Vagina (tissue), 2 donors: ENCODE measurements at regions not wholly inside any gene's neighbourhood (a gene's known extent, or its start where the extent isn't known, plus 50 kb on each side); places are given as distances from the start of the nearest gene placed in this dataset.

Source experiments
- DNase-seq, 2 donors: peaks; one replicate each; pipeline ENCODE4 v3.0.0-alpha.2; 2017; ENCODE audit errors: extremely low spot score in 2 of 2
- H3K27ac ChIP-seq: fragments of 200-600 bp; sonication (generic); one replicate; pipeline ENCODE4 v1.5.1; 2019
- H3K27me3 ChIP-seq: fragments of 200-600 bp; sonication (generic); one replicate; pipeline ENCODE4 v1.5.1; 2019
- H3K36me3 ChIP-seq, 2 donors: fragments of 200-600 bp; sonication (generic); one replicate each; pipeline ENCODE4 v1.5.1; 2017 to 2019
- H3K4me1 ChIP-seq: fragments of 200-600 bp; sonication (generic); one replicate; pipeline ENCODE4 v1.5.1; 2019
- H3K4me3 ChIP-seq, 2 donors: fragments of 200-600 bp; sonication (generic); 1 replicate in 1 of 2; 2 replicates in 1 of 2; pipeline ENCODE4 v1.5.1; 2016 to 2019
- H3K9me3 ChIP-seq: fragments of 200-600 bp; sonication (generic); one replicate; pipeline ENCODE4 v1.5.1; 2019
- CTCF ChIP-seq, 3 experiments: fragments of 450-650 bp in 2 of 3; fragments of 200-600 bp in 1 of 3; sonication (generic) in 1 of 3; IDR thresholded peaks; one replicate each; pipeline ENCODE4 v1.5.1; 2017 to 2019; ENCODE audit warnings: antibody characterized with exemption in 3 of 3, mild to moderate bottlenecking in 2 of 3, moderate library complexity in 2 of 3
- POLR2A ChIP-seq, 2 donors: fragments of 450-650 bp; IDR thresholded peaks; one replicate each; pipeline ENCODE4 v1.6.1; 2017; ENCODE audit warnings: antibody characterized with exemption in 2 of 2, mild to moderate bottlenecking in 2 of 2, moderate library complexity in 2 of 2
- POLR2AphosphoS5 ChIP-seq, 2 donors: sonication (generic); formaldehyde crosslinking; IDR thresholded peaks; one replicate each; pipeline ENCODE4 v1.9.0; 2017; ENCODE audit warnings: antibody characterized with exemption in 2 of 2, mild to moderate bottlenecking in 2 of 2, low read depth in 1 of 2; ENCODE audit not compliant: insufficient read depth in 1 of 2
- intact Hi-C: fragments of 100-400 bp; cut with DNase I; formaldehyde crosslinking; loops from one replicate; pipeline ENCODE4 v1.15.1; 2023

- intact Hi-C loops = no loop called here
Observed at GRCh38 chr2:122927197-122927596, 1097.9 kb upstream of the CNTNAP5 start.

DNA sequence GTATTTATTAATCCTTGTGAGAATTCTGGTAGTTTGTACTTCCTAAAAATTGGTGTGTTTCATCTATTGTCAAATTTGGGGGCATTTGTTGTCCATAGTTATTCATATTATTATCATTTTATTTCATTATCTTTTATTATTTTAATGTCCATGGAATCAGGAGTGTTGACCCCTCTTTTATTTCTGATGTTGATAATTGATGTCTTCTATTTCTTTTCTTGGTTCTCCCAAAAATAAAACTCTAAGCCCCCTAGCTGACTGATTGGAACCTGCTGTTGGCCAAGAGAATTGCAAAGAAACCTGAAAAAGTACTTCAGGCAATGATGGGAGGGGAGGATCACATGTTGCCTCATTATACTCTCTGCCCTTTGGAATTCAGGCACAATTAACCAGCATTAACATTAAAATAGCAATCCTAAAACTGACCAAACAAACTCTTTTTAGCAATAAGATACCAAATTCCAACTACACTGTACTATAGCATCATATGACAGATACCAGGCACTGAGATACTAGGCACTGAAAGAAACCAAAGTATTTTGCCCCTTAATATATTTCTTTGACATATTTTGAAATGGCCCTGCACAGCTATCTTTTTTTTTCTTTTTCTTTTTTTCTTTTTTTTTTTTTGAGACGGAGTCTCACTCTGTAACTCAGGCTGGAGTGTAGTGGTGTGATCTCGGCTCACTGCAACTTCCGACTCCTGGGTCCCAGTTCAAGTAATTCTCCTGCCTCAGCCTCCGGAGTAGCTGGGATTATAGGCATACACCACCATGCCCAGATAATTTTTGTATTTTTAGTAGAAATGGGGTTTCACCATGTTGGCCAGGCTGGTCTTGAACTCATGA is 1097.2 kb upstream of the CNTNAP5 start:
- H3K27ac ChIP-seq = no peak overlapping the region
- TF ChIP-seq CTCF (IDR thresholded peaks at IDR 0.05) (no peak), POLR2A (IDR thresholded peaks at IDR 0.05) (no peak), POLR2AphosphoS5 (IDR thresholded peaks at IDR 0.05; ENCODE audit: insufficient read depth in 1 of 2, low read depth in 1 of 2) (no peak)
- no peaks in the 10 kb centered on the region for H3K4me1 ChIP-seq
- DNase-seq = no peak
- no peaks in the 10 kb centered on the region for H3K36me3 ChIP-seq
- no peaks in the 10 kb centered on the region for H3K9me3 ChIP-seq
- no peak overlapping the region for H3K4me3 ChIP-seq
- no peaks in the 10 kb centered on the region for H3K27me3 ChIP-seq
- intact Hi-C loops = no loop called here

More at GRCh38 chr2:122927197-122927596, 1097.9 kb upstream of the CNTNAP5 start:
- Histone ChIP-seq H3K9me3 (no peaks in the 10 kb centered on the region), H3K4me1 (no peaks in the 10 kb centered on the region), H3K4me3 (no peak overlapping the region), H3K27me3 (no peaks in the 10 kb centered on the region), H3K36me3 (no peaks in the 10 kb centered on the region), H3K27ac (no peak overlapping the region)
- no peak for DNase-seq
- TF ChIP-seq POLR2A (IDR thresholded peaks at IDR 0.05) (no peak), CTCF (IDR thresholded peaks at IDR 0.05) (no peak), POLR2AphosphoS5 (IDR thresholded peaks at IDR 0.05; ENCODE audit: insufficient read depth in 1 of 2, low read depth in 1 of 2) (no peak)

GRCh38 chr2:122929347-122929746 is 1095.7 kb upstream of the CNTNAP5 start:
- Histone ChIP-seq H3K27me3 (no peaks in the 10 kb centered on the region), H3K27ac (no peak overlapping the region), H3K4me3 (no peak overlapping the region), H3K9me3 (no peaks in the 10 kb centered on the region), H3K4me1 (no peaks in the 10 kb centered on the region), H3K36me3 (no peaks in the 10 kb centered on the region)
- intact Hi-C loops = no loop called here
- no peak for DNase-seq
- TF ChIP-seq POLR2AphosphoS5 (IDR thresholded peaks at IDR 0.05; ENCODE audit: insufficient read depth in 1 of 2, low read depth in 1 of 2) (no peak), POLR2A (IDR thresholded peaks at IDR 0.05) (no peak), CTCF (IDR thresholded peaks at IDR 0.05) (no peak)

DNA sequence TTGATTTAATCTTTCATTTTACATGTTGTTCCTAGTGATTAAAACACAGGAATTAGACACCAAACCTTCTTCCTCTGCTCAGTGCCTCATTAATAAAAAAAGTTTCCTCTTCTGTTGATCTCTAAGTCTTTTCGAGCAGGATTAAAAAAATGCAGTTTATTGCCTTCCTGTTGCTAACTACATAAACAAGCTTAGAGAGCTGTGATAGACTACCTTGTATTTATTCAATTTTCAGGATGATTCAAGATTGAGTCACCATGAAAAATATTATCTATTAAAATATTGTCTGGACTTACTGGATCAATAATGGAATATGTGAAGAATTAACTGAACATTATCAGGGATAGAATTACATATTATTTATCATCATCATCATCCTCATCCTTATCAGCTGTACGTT is 1089.6 kb upstream of the CNTNAP5 start:
- Histone ChIP-seq H3K4me3 (no peak overlapping the region), H3K27ac (no peak overlapping the region), H3K36me3 (no peaks in the 10 kb centered on the region), H3K9me3 (no peaks in the 10 kb centered on the region), H3K27me3 (no peaks in the 10 kb centered on the region), H3K4me1 (no peaks in the 10 kb centered on the region)
- no peak for DNase-seq
- TF ChIP-seq CTCF (IDR thresholded peaks at IDR 0.05) = no peak
- intact Hi-C loops = no loop called here

DNA sequence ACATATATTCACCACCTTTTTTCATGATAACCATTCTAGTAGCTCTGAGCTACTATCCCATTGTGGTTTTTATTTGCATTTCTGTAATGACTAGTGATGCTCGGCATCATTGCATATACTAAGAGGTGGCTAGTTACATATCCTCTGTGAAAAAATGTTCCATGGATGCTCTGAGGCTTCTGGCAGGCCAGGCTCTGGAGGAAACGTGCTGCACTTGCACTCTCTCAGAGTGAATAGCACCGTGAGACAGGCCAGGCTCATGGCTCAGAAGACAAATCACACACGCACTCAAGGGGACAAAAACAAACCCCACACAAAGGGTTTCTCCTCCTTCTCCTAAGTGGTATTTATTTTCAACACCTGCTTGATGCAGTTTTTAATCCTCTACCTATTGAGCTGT is 1085.3 kb upstream of the CNTNAP5 start:
- no peak for DNase-seq
- Histone ChIP-seq H3K36me3 (no peaks in the 10 kb centered on the region), H3K27me3 (no peaks in the 10 kb centered on the region), H3K27ac (no peak overlapping the region), H3K4me3 (no peak overlapping the region), H3K4me1 (no peaks in the 10 kb centered on the region), H3K9me3 (no peaks in the 10 kb centered on the region)
- no peak for TF ChIP-seq POLR2AphosphoS5 (IDR thresholded peaks at IDR 0.05; ENCODE audit: insufficient read depth in 1 of 2, low read depth in 1 of 2)
- no peak for TF ChIP-seq POLR2A (IDR thresholded peaks at IDR 0.05)
- TF ChIP-seq CTCF (IDR thresholded peaks at IDR 0.05) = no peak
- intact Hi-C loops = no loop called here
